Sigmoid colon (tissue), 6 donors: ENCODE measurements at regions not wholly inside any gene's neighbourhood (a gene's known extent, or its start where the extent isn't known, plus 50 kb on each side); places are given as distances from the start of the nearest gene placed in this dataset.

Experiments used
- DNase-seq: peaks from one replicate; pipeline ENCODE4 v3.0.0-alpha.2; 2019
- H3K27ac ChIP-seq, 4 donors: fragments of 200-600 bp; sonication (generic); one replicate each; pipeline ENCODE4 v1.5.1; 2016 to 2019; ENCODE audit warnings: mild to moderate bottlenecking in 1 of 4
- H3K27me3 ChIP-seq, 3 donors: fragments of 200-600 bp; sonication (generic); one replicate each; pipeline ENCODE4 v1.5.1; 2019; ENCODE audit warnings: mild to moderate bottlenecking in 1 of 3
- H3K36me3 ChIP-seq, 4 donors: fragments of 200-600 bp; sonication (generic); one replicate each; pipeline ENCODE4 v1.5.1; 2016 to 2019
- H3K4me1 ChIP-seq, 4 donors: fragments of 200-600 bp; sonication (generic); one replicate each; pipeline ENCODE4 v1.5.1; 2017 to 2019
- H3K4me3 ChIP-seq, 4 donors: fragments of 200-600 bp; sonication (generic); one replicate each; pipeline ENCODE4 v1.5.1; 2017 to 2019; ENCODE audit warnings: mild to moderate bottlenecking in 2 of 4, moderate library complexity in 1 of 4
- H3K9me3 ChIP-seq, 4 donors: fragments of 200-600 bp in 3 of 4; sonication (generic) in 3 of 4; one replicate each; pipeline versions ENCODE4 v1.5.1 to v1.6.1; 2013 to 2019
- EP300 ChIP-seq, 4 donors: sonication (generic); formaldehyde crosslinking; IDR thresholded peaks; one replicate each; pipeline ENCODE4 v1.6.1; 2017; ENCODE audit warnings: antibody characterized with exemption in 4 of 4
- POLR2A ChIP-seq, 2 donors: fragments of 450-650 bp; IDR thresholded peaks; one replicate each; pipeline ENCODE4 v1.6.1; 2016; ENCODE audit warnings: antibody characterized with exemption in 2 of 2, mild to moderate bottlenecking in 2 of 2, moderate library complexity in 2 of 2
- POLR2AphosphoS5 ChIP-seq, 4 donors: sonication (generic); formaldehyde crosslinking; IDR thresholded peaks; one replicate each; pipeline ENCODE4 v1.6.1; 2017; ENCODE audit warnings: antibody characterized with exemption in 4 of 4
- WGBS, 2 donors: extraction: QIAGEN DNeasy Blood & Tissue Kit; methylation state at CpG; one replicate each; pipeline ENCODE4 v1.1.7; 2013; 5-methylcytosine and 5-hydroxymethylcytosine counted together
- intact Hi-C: fragments of 100-400 bp; cut with DNase I; formaldehyde crosslinking; loops from one replicate; pipeline ENCODE4 v1.15.1; 2023
- TF ChIP-seq, protein P1 (sequence below), 4 experiments: fragments of 450-650 bp in 3 of 4; fragments of 200-600 bp in 1 of 4; IDR thresholded peaks; one replicate each; pipeline ENCODE4 v1.5.1; 2016 to 2019; ENCODE audit warnings: antibody characterized with exemption in 4 of 4, mild to moderate bottlenecking in 3 of 4, moderate library complexity in 2 of 4
- donor health status: healthy with polysubstance abuse.
- donor health status: healthy.

DNA sequence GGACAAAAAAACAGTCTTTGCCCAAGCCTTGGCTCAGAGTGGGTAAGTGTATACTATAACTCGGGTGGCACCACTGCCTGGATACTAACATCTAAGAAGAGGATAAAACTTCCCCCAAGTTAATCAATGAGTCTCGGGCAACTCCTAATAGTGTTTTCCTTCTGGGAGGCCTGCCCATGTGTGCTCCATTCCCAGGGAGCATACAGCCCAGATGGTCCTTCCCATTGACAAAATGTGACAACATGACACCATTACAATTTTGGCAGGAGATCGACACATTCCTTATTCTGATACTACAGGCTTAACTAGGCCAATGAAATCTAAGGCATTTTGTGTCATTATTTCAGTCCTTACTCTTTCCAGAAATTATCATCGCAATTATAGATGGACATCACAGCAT, 52.7 kb upstream of the CRIM1 start:
- intact Hi-C loops = no loop called here
- H3K4me1 ChIP-seq = no peaks in the 10 kb centered on the region
- no peak overlapping the region for H3K27ac ChIP-seq
- no peaks in the 10 kb centered on the region for H3K27me3 ChIP-seq
- TF ChIP-seq POLR2A (IDR thresholded peaks at IDR 0.05) (no peak), POLR2AphosphoS5 (IDR thresholded peaks at IDR 0.05) (no peak), EP300 (IDR thresholded peaks at IDR 0.05) (no peak)
- TF ChIP-seq, protein P1, sequence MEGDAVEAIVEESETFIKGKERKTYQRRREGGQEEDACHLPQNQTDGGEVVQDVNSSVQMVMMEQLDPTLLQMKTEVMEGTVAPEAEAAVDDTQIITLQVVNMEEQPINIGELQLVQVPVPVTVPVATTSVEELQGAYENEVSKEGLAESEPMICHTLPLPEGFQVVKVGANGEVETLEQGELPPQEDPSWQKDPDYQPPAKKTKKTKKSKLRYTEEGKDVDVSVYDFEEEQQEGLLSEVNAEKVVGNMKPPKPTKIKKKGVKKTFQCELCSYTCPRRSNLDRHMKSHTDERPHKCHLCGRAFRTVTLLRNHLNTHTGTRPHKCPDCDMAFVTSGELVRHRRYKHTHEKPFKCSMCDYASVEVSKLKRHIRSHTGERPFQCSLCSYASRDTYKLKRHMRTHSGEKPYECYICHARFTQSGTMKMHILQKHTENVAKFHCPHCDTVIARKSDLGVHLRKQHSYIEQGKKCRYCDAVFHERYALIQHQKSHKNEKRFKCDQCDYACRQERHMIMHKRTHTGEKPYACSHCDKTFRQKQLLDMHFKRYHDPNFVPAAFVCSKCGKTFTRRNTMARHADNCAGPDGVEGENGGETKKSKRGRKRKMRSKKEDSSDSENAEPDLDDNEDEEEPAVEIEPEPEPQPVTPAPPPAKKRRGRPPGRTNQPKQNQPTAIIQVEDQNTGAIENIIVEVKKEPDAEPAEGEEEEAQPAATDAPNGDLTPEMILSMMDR (IDR thresholded peaks at IDR 0.05) = no peak
- no peak for DNase-seq
- WGBS, 2 donors = 81 to 94% methylated on average over 4 of the region's 4 CpGs
- H3K9me3 ChIP-seq = no peaks in the 10 kb centered on the region
- no peaks in the 10 kb centered on the region for H3K36me3 ChIP-seq
- H3K4me3 ChIP-seq = no peak overlapping the region

DNA sequence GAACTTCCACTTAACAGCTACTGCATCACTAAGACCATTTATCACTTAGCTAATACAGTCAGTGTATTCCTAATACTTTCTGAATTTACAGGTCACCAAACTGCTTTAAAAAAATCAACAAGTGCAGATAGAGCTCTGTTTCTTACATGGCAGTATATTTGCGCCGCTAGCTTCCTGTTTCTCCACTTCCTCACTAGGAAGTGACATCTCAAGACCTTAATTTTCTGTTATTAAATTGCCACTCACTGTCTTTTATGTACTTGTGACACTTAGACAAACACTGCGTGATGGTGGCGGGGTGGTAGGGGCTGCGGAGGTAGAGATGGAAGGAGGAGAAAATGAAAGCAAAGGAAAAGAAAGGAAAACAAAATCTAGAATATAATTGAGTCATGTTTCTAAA, 53.7 kb upstream of the CRIM1 start:
- no peaks in the 10 kb centered on the region for H3K27me3 ChIP-seq
- WGBS, 2 donors = 76 to 92% methylated on average over 5 of the region's 5 CpGs
- DNase-seq = no peak
- no peaks in the 10 kb centered on the region for H3K9me3 ChIP-seq
- no peaks in the 10 kb centered on the region for H3K4me1 ChIP-seq
- TF ChIP-seq POLR2AphosphoS5 (IDR thresholded peaks at IDR 0.05) (no peak), POLR2A (IDR thresholded peaks at IDR 0.05) (no peak), EP300 (IDR thresholded peaks at IDR 0.05) (no peak)
- TF ChIP-seq, protein P1 (IDR thresholded peaks at IDR 0.05) = no peak
- no peak overlapping the region for H3K4me3 ChIP-seq
- no peak overlapping the region for H3K27ac ChIP-seq
- no peaks in the 10 kb centered on the region for H3K36me3 ChIP-seq
- intact Hi-C loops = no loop called here

DNA sequence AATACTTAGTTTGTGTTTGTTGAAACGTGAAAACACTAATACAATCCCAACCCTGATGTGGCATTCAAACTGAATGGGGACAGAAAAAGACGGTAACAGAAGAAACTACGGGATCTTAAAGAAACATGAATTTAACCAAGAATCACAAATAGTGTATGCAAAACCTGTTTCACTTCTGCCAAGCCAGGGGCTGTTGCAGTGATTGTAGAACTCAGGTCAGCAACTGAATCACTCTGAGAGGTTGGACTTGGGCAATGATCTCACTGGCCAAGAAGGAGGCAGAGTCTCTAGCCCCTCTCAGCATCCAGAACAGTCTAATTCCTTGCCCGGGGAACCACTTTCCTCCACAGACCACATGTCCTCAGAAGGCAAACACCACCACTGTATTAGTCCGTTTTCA, 54.9 kb upstream of the CRIM1 start:
- DNase-seq = no peak
- H3K4me1 ChIP-seq = no peaks in the 10 kb centered on the region
- no peaks in the 10 kb centered on the region for H3K36me3 ChIP-seq
- H3K4me3 ChIP-seq = no peak overlapping the region
- 89 to 91% methylated on average over 5 of the region's 5 CpGs for WGBS, 2 donors
- H3K27ac ChIP-seq = no peak overlapping the region
- no peaks in the 10 kb centered on the region for H3K27me3 ChIP-seq
- intact Hi-C loops = no loop called here
- H3K9me3 ChIP-seq = no peaks in the 10 kb centered on the region
- TF ChIP-seq, protein P1 (IDR thresholded peaks at IDR 0.05) = no peak
- TF ChIP-seq EP300 (IDR thresholded peaks at IDR 0.05) = no peak

DNA sequence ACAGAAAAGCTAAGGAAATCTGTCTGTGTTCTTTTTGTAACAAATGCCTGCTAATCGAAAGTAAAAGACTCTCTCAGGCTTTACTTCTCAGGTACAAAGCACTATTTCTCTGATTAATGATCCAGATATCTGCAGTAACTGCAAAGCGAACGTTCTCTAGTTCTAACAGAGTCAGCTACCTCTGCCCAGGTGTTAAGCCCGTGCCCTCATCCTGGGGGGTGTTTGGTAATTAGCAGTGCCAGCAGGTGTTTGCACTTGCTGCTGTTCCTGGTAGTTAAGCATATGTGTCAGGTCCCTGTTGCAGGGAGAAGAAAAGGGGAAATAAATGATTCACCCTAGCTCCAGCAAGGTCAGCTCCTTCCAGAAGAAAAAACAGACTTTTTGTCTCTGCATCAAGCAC, 58.8 kb upstream of the CRIM1 start:
- H3K9me3 ChIP-seq = peaks cover 0 to 2% (median 0%) of the 10 kb centered on the region in 4 donors
- no peaks in the 10 kb centered on the region for H3K36me3 ChIP-seq
- H3K27ac ChIP-seq = no peak overlapping the region
- H3K27me3 ChIP-seq = no peaks in the 10 kb centered on the region
- WGBS, 2 donors = 41 to 63% methylated on average over 4 of the region's 4 CpGs
- H3K4me1 ChIP-seq = no peaks in the 10 kb centered on the region
- no peak overlapping the region for H3K4me3 ChIP-seq
- no peak for DNase-seq
- intact Hi-C loops = no loop called here
- no peak for TF ChIP-seq POLR2A (IDR thresholded peaks at IDR 0.05)

DNA sequence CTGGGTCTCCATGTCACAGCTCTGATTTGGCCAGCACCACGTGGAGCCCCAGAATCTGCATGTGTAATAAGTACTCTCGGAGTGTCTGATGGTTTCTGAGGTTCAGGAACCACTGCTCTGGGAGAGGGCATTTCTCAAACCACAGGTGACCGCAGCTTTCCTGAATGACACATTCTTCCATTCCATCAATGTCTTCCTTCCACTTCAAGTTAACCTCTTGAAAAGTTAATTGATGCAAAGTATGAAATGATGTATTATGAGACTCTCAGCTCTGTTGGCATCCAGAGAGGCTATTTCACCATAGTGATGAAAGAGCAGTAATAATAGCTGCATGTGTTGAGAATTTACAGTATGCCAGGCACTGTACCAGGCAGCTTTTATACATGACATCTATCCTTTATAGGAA, 61.3 kb upstream of the CRIM1 start:
- H3K36me3 ChIP-seq = no peaks in the 10 kb centered on the region
- H3K27me3 ChIP-seq = no peaks in the 10 kb centered on the region
- H3K9me3 ChIP-seq = peaks cover 0 to 2% (median 0%) of the 10 kb centered on the region in 4 donors
- H3K4me1 ChIP-seq = no peaks in the 10 kb centered on the region
- intact Hi-C loops = no loop called here
- no peak for DNase-seq
- no peak overlapping the region for H3K4me3 ChIP-seq
- TF ChIP-seq POLR2A (IDR thresholded peaks at IDR 0.05) (no peak), EP300 (IDR thresholded peaks at IDR 0.05) (no peak)
- H3K27ac ChIP-seq = no peak overlapping the region
- 71 to 78% methylated on average over 3 of the region's 3 CpGs for WGBS, 2 donors

DNA sequence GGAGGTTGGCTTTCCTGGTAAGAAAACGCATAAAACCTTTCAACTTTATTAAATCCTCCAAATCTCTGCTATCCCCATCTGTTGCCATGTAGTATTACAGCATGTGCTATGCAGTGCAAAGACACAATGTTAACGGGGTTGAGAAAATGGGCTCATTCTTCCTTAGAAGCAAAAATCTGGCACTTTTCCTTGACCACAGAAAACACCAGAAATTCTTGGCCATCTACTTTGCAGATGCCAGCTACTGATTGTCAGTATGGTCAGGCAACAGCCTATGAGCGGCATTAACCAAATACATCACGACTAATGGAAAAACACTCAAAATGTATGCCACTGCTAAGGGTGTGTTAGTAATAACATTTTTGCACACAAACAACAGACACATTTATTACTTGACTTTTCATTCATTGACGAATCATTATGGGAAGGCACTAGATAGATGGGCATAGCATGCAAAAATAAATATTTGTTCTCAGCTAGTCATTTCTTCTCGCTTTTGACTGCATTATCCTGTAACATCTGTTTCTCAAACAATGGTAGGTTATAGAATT, 65.2 kb upstream of the CRIM1 start:
- TF ChIP-seq POLR2A (IDR thresholded peaks at IDR 0.05) (no peak), POLR2AphosphoS5 (IDR thresholded peaks at IDR 0.05) (no peak), EP300 (IDR thresholded peaks at IDR 0.05) (no peak)
- TF ChIP-seq, protein P1 (IDR thresholded peaks at IDR 0.05) = no peak
- Histone ChIP-seq H3K27ac (no peak overlapping the region), H3K4me1 (no peaks in the 10 kb centered on the region), H3K27me3 (no peaks in the 10 kb centered on the region), H3K36me3 (no peaks in the 10 kb centered on the region), H3K9me3 (peaks cover 0 to 2% (median 0%) of the 10 kb centered on the region in 4 donors), H3K4me3 (no peak overlapping the region)
- intact Hi-C loops = no loop called here
- DNase-seq = no peak
- 75 to 85% methylated on average over 6 of the region's 6 CpGs for WGBS, 2 donors
